NT2/D1 (cell line): ENCODE measurements at regions not wholly inside any gene's neighbourhood (a gene's known extent, or its start where the extent isn't known, plus 50 kb on each side); places are given as distances from the start of the nearest gene placed in this dataset.

Source experiments
- SUZ12 ChIP-seq: IDR thresholded peaks from 2 replicates; pipeline ENCODE4 v1.6.1; 2011; ENCODE audit not compliant: insufficient read length, insufficient read depth; ENCODE audit errors: extremely low read depth
- YY1 ChIP-seq: IDR thresholded peaks from 2 replicates; pipeline ENCODE4 v1.6.1; 2011; ENCODE audit not compliant: insufficient read length, insufficient read depth
- ZNF274 ChIP-seq: IDR thresholded peaks from 2 replicates; pipeline ENCODE4 v1.6.1; 2011; ENCODE audit warnings: mild to moderate bottlenecking, low read depth, low read length

GRCh38 chr13:84207509-84207908 is 325.2 kb upstream of the SLITRK1 start:
- TF ChIP-seq ZNF274 (no peak), YY1 (no peak), SUZ12 (no peak)
